ENCODE measurements at regions not wholly inside any gene's neighbourhood (a gene's known extent, or its start where the extent isn't known, plus 50 kb on each side); places are given as distances from the start of the nearest gene placed in this dataset.
"Not testable (repeated sequence)": the region's sequence is repeated elsewhere in the genome, so short reads cannot be mapped to it uniquely, and the experiment has no call there.

GRCh38 chr4:15198070-15198727, 195.9 kb downstream of the CPEB2 start:
- Histone ChIP-seq H3K36me3 (no peaks in the 10 kb centered on the region), H3K4me3 (replicated peaks in 1 of 3) (no peak overlapping the region), H3K9me3 (no peaks in the 10 kb centered on the region), H3K4me1 (no peaks in the 10 kb centered on the region), H3K27me3 (no peaks in the 10 kb centered on the region), H3K27ac (no peak overlapping the region)
- intact Hi-C loops (cut with DNase I): no loop called here
- WGBS, 2 donors: 61 to 64% methylated on average over 8 to 11 of the region's 11 CpGs
- TF ChIP-seq POLR2A (IDR thresholded peaks at IDR 0.05): no peak
- TF ChIP-seq CTCF (IDR thresholded peaks at IDR 0.05): no peak
- no peak for DNase-seq

DNA sequence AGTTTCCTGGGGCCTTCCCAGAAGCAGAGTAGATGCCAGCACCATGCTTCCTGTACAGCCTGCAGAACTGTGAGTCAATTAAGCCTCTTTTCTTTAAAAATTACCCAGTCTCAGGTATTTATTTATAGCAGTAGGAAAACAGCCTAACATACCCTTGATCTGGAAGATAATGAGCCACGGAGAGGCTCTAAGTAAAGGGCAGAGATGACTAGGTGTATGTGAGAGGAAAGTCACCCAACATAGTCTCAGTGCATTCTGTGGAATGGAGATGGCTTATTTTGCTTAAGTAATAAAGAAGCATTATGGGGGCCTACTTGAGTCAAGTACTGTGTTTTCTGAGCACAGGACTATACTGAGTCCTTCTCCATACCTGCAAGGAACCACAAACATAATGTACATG, 199.5 kb downstream of the CPEB2 start:
- intact Hi-C loops (cut with DNase I): no loop called here
- Histone ChIP-seq H3K9me3 (no peaks in the 10 kb centered on the region), H3K4me1 (no peaks in the 10 kb centered on the region), H3K27me3 (no peaks in the 10 kb centered on the region), H3K4me3 (replicated peaks in 1 of 3) (no peak overlapping the region), H3K27ac (no peak overlapping the region), H3K36me3 (no peaks in the 10 kb centered on the region)
- TF ChIP-seq CTCF (IDR thresholded peaks at IDR 0.05): no peak
- TF ChIP-seq POLR2A (IDR thresholded peaks at IDR 0.05): no peak
- 74 to 81% methylated on average over 1 of the region's 1 CpG for WGBS, 2 donors
- DNase-seq: no peak

GRCh38 chr4:15202481-15202880, 200.2 kb downstream of the CPEB2 start:
- intact Hi-C loops (cut with DNase I): no loop called here
- Histone ChIP-seq H3K27ac (no peak overlapping the region), H3K4me1 (no peaks in the 10 kb centered on the region), H3K36me3 (no peaks in the 10 kb centered on the region), H3K4me3 (replicated peaks in 1 of 3) (no peak overlapping the region), H3K9me3 (no peaks in the 10 kb centered on the region), H3K27me3 (no peaks in the 10 kb centered on the region)
- WGBS, 2 donors: 66 to 74% methylated on average over 2 of the region's 2 CpGs
- TF ChIP-seq POLR2A (IDR thresholded peaks at IDR 0.05) (no peak), CTCF (IDR thresholded peaks at IDR 0.05) (no peak)
- DNase-seq: no peak

GRCh38 chr4:15206526-15206925, 204.2 kb downstream of the CPEB2 start:
- H3K36me3 ChIP-seq; H3K27me3 ChIP-seq; intact Hi-C loops (cut with DNase I); H3K9me3 ChIP-seq; H3K4me3 ChIP-seq (replicated peaks in 1 of 3); DNase-seq; H3K4me1 ChIP-seq; H3K27ac ChIP-seq: not testable (repeated sequence)
- WGBS, 2 donors: 75 to 91% methylated on average over 3 of the region's 3 CpGs

DNA sequence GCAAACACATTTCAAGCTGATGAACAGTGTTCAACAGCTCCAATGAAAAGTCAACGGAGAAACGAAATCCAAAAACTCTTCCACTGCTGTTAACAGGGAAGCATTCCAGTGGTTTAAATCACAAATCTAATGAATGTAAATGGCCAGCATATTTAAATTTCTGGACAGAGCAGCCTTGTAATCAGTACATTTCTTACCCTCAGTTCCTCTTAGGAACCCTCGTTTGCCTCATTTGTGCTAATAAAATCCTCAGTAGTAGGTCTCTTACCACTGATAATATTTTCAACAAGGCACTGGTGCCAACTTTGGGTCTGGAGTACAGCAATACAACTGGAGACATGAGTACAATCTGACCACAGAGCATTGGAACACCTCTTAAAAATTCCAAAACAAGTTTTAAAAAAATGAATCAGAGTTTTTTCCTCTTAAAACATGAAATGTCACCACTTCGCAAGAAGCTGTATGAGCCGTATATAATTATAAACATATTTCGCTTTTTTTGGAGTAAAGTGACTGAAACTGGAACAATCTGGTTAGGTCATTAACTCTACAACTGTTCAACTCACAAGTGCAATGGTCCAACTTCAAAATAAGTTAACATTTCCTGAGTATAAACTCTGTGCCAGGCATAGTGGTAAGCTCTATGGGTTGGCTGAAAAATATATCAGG, 211.2 kb downstream of the CPEB2 start:
- 76 to 83% methylated on average over 6 of the region's 6 CpGs for WGBS, 2 donors
- no peak for DNase-seq

More for the DNA sequence above, 211.2 kb downstream of the CPEB2 start:
- no peaks in the 10 kb centered on the region for H3K9me3 ChIP-seq
- intact Hi-C loops (cut with DNase I): no loop called here
- H3K27me3 ChIP-seq: no peaks in the 10 kb centered on the region
- H3K4me3 ChIP-seq (replicated peaks in 1 of 3): no peak overlapping the region
- no peaks in the 10 kb centered on the region for H3K36me3 ChIP-seq
- TF ChIP-seq POLR2A (IDR thresholded peaks at IDR 0.05) (no peak), CTCF (IDR thresholded peaks at IDR 0.05) (no peak)
- H3K27ac ChIP-seq: no peak overlapping the region
- H3K4me1 ChIP-seq: no peaks in the 10 kb centered on the region
